ENCODE measurements at regions not wholly inside any gene's neighbourhood (a gene's known extent, or its start where the extent isn't known, plus 50 kb on each side); places are given as distances from the start of the nearest gene placed in this dataset.
"Not testable (repeated sequence)": the region's sequence is repeated elsewhere in the genome, so short reads cannot be mapped to it uniquely, and the experiment has no call there.

DNA sequence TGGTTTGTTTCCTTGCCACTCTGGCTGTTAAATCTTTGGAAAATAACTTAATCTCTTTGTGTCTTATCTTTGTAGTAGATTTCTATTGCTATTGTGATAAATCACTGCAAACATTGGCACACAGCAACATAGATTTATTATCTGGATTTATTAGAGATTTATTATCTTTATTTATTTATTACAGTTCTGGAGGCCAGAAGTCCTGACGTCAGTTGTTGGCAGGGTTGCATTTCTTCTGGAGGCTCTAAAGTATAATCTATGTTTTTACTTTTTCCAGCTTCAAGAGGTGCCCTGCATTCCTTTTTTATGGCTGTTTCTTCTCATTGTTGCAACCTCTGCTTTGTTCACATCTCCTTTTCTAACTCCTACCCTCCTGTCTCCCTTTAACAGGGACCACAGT, 542.8 kb downstream of the GRXCR1 start:
- DNase-seq (ENCODE audit: low spot score) = no peak

DNA sequence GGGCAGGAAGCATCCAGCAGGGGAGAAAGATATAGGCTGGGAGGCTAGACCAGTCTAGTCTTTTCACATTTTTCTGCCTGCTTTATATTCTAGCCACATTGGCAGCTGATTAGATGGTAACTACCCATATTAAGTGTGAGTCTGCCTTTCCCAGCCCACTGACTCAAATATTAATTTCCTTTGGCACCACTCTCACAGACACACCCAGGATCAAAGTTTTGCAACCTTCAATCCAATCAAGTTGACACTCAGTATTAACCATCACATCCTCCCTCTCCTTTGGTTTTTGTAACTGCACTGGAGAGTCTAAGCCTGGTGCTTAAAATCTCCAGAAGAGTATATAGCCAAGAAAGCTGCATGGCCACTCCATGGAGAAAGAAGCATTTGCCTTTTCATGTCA, 560.4 kb downstream of the GRXCR1 start:
- DNase-seq (ENCODE audit: low spot score) = no peak

DNA sequence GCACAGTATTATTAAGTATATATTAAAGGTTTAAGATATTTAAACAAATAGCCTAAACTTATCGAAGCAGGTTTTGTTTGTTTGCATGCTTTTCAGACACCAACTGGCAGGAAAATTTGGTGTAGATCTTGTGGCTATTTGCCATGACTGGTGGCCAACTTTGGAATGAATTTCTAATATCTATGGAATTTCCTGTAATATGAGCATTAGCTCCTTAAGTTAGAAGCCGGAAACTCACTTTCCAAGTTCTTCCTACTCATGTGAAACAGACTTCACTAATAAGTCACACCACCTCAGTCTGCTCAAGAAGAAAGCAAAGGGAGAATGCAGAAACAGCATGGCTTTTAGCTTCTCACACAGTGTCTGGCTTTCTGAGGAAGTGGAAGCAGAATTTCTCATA, 563.9 kb downstream of the GRXCR1 start:
- no peak for DNase-seq (ENCODE audit: low spot score)

DNA sequence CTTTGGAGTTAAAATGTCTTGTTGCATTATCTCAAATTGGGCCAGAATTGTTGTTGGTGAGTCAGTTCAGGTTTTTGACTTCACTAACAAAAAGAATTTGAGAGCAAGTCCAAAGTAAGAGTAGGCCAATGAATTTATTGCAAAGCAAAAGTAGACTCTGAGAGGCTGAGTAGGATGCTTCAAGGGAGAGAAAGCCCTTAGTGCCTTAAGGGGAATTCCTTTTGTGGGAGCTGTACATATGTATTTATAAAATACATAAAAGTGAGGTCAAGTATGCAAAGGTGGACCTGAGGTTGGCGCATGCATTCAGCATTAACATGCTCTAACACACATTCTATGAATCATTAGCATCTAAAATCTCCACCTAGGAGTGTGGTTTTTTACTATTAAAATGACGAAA, 565.4 kb downstream of the GRXCR1 start:
- DNase-seq (ENCODE audit: low spot score) = no peak

DNA sequence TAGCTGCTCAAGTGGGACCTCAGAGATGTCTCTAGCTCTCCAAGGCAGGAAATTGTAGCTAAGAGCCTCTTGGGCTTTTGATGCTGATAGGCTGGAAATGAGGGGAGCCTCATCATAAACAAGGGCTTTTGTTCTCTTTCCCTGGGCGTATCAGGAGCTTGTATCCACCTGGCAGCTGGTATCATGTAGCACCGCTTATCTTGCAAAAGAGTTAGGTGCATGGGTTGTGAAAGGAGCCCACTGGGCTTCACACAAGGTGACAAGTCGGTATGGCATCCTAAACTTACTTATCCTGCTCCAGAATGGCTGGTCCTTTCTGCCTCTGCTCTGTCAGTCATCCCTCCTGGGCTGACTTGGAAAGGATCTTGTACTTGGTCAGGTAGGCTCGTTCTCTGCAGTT, 565.8 kb downstream of the GRXCR1 start:
- DNase-seq (ENCODE audit: low spot score) = no peak

DNA sequence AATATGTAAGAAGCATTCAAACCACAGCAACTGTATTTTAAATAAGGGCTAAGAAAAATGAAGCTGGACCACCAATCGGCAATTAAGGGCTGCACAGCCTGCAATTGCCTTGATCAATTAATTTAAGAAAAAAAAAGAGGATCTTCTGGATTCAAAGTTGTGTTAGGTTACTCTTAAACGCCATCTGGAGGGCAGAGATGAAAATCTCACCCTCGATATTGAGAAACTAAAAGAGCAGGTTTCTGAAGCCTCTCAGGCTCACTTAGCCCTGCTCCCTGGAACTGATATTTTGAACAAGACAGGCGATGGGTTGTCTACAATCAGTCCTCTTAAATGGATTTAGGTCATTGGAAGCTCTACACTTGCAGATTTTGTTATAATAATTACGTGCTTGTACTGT, 579.4 kb downstream of the GRXCR1 start:
- DNase-seq (ENCODE audit: low spot score) = no peak

DNA sequence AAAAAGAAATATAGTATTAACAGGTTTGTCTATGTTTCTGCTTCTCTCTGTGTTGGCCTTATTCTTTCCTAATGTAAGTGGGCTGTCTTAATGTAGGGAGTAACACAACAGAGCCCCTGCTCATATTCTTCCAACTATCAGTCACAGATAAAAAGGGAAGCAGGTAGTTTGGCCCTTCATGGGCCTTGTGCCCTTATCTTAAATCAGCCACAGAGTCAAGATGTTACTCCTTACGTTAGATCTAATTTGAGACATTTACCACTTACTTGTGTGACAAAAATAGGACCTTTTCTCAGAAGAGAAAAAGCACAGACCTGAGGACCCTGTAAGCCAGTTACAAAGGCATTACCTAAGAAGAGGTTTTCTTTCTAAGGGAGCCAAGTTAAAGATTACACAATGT, 589.0 kb downstream of the GRXCR1 start:
- DNase-seq (ENCODE audit: low spot score) = no peak

DNA sequence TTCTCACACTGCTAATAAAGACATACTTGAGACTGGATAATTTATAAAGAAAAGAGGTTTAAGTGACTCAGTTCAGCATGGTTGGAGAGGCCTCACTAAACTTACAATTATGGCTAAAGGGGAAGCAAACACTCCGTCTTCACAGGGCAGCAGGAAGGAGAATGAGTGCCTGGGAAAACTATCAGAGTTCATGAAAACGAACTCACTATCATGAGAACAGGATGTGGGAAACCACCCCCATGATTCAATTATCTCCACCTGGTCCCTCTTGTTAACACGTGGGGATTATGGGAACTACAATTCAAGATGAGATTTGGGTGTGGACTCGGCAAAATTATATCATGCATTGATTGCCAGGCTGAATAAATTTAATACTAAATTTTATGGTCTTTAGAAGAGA, 592.7 kb downstream of the GRXCR1 start:
- no peak for DNase-seq (ENCODE audit: low spot score)

DNA sequence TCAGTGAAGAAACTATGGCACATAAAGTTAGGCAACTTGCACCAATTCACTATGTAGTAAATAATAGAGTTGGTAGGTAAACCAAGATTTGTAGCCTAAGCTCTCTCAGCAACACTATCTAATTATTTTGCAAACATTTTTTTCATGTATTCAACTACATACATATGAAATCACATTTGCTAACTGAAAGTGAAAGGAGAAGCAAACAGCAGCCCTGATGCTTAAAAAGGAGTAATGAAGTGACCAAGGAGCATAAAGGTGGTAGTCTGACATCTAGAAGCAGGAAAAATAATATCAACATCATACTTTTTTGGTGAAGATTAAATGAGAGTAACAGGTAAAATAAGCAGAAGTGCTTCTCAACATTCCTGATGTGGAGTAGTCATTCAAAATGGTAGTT, 603.7 kb downstream of the GRXCR1 start:
- DNase-seq (ENCODE audit: low spot score) = no peak

DNA sequence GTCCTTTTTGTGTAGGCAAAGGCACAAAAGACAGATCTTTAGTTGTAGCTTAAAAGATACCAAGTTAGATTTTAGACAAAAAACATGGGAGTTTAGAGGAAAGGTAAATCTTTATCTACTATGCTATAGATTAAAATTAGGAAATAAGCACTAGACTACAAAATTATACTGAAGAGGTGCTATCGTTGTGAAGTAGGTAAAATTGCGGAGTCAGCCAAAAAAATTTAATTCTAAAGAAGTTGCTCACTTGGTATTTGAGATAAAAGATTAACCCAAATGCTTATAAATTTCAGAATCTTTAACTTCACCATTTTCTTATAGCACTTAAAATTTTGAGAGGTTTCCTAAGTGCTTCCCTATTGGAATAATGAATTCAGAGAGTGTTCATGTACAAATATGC, 604.1 kb downstream of the GRXCR1 start:
- DNase-seq (ENCODE audit: low spot score) = no peak

DNA sequence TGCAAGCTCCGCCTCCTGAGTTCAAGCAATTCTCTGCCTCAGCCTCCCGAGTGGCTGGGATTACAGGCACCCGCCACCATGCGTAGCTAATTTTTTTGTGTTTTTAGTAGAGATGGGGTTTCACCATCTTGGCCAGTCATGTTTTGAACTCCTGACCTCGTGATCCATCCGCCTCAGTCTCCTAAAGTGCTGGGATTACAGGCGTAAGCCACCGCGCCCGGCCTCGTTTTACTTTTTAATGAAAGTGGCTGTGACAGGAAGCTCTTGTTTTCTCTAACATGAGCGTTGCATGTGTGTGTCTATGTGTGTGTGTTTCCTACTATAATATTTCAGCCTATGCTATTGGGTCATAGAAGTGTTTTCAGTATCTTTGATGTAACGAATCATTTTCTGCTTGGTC, 613.3 kb downstream of the GRXCR1 start:
- not testable (repeated sequence) for DNase-seq (ENCODE audit: low spot score)

DNA sequence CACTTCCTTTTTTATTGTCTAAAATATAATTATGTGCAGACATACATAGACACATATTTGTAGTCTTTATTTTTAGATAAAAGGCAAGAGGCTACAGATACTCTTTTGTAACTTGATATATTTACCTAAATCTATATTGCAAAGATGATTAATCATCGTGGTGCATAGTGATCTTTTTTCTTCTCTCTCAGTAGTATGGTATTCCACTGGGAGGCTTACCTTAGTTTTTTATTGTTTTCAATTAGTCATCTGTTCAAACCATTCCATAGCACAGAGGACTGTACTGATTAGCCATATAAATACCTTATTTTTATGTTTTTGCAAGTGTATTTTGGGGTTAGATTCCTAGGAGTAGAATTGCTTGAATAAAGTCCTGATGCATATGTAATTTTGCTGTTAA, 619.7 kb downstream of the GRXCR1 start:
- DNase-seq (ENCODE audit: low spot score) = no peak

DNA sequence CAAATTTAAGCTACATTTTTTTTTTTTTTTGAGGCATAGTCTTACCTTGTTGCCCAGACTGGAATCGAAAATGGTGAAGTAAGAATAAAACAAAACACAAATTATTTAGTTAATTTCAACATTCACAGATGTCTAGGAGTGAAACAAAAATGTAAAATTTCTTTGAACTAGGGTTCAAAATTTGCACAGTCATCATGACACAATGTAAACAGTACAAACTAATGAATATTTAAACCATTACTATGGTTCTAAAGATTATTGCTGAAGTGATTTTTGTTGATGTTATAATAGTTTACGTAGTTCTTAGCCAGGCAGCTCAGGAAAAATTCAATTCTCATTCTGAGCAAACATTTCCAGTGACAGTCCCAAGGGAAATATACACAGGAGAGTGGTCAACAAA, 633.1 kb downstream of the GRXCR1 start:
- DNase-seq (ENCODE audit: low spot score) = no peak

DNA sequence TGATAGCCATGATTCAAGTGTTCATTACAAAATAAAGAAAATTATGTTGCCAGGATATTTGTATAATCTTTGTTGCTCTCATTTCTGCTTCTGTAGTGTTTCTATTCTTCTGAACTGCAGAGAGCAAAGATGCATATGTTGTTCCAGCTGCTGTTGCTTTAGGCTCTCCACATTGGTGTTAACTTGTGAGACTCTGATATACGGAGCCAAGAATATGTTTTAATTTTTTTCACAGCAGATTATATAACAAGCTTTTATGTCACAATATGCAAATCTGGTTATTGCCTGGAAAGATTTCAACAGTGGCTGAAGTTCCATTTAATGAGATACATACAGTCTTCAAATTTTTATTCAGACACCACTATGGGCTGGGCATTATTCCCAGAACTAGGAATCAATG, 655.0 kb downstream of the GRXCR1 start:
- DNase-seq (ENCODE audit: low spot score) = no peak

DNA sequence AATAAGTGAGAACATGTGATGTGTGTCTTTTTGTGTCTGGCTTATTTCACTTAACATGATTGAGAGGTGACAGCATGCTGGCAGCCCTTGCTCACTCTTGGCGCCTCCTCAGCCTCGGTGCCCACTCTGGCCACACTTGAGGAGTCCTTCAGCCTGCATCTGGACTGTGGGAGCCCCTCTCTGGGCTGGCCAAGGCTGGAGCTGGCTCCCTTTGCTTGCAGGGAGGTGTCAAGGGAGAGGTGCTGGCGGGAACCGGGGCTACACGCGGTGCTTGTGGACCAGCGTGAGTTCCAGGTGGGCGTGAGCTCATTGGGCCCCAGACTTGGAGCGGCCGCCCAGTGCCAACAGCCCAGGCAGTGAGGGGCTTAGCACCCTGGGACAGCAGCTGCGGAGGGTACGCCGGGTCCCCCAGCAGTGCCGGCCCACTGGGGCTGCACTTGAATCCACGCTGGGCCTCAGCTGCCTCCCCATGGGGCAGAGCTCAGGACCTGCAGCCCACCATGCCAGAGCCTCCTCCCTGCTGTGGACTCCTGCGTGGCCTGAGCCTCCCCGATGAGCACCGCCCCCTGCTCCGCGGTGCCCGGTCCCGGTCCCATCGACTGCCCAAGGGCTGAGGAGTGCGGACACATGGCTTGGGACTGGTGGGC, 658.6 kb downstream of the GRXCR1 start:
- DNase-seq (ENCODE audit: low spot score) = no peak

DNA sequence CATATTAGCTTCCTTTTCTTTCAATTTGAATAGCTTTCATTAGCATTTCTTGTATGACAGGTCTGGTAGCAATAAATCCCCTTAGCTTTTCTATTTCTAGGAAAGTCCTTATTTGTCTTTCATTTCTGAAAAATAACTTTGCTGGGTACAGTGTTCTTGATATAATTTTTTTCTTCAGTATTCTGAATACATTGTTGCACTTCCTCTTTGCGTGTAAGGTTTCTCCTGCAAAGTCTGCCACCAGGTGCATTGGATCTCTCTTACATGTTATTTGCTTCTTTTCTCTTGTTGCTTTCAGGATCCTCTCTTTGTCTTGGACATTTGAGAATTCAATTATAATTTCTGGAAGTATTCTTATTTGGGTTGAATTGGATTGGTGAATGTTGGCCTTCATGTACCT, 663.7 kb downstream of the GRXCR1 start:
- DNase-seq (ENCODE audit: low spot score) = no peak

DNA sequence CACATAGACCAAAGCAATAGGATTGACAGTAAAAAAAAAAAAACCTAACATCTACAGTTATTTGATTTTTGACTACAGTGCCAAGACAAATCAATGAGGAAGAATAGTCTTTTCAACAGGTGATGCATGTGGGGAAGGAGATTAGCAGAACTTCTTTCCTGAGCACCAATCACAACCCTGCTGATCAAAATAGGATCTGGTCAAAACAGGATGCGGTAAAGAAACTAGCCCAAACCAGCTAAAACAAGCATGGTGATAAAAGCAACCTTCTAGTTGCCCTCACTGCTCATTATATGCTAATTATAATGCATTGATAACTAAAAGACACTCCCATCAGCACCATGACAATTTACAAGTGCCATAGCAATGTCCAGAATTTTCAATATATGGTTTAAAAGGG, 667.5 kb downstream of the GRXCR1 start:
- DNase-seq (ENCODE audit: low spot score) = no peak

DNA sequence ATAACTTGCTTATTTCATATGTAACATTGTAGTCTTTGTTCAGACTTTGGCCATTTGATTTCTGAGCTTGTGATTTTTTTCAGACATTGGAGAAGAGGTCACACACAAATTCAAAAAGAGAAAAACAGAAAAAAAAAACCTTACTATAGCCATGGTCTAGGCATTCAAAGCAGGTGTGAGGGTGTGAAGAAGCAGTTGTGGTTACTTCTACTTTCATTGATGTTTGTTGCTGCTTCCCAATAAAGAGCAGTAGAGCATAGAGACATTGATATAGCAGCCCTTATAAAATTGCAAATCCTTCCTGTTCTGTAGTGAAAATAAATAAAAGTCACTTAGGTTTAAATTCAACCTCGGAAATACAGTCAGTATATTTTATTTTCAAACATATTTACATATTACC, 671.6 kb downstream of the GRXCR1 start:
- no peak for DNase-seq (ENCODE audit: low spot score)

DNA sequence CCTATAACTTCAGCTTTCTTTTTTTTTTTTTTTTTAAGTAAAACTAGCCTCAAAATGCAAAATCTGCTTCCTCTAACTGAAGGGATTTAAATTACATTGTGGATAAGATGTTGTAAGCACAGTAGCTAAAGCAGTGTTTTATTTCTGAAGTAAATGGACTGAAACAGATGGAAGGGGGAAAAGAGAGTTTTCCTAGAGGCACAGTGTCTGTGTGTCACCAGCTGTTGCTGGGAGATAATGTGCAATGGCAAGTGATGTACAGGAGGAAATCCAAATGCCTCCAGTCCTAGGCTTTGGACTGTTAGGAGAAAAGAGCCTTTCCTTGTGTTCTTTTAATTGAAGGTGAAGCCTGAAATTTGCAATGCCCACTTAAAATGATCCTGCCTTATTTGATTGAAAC, 672.1 kb downstream of the GRXCR1 start:
- DNase-seq (ENCODE audit: low spot score) = no peak

DNA sequence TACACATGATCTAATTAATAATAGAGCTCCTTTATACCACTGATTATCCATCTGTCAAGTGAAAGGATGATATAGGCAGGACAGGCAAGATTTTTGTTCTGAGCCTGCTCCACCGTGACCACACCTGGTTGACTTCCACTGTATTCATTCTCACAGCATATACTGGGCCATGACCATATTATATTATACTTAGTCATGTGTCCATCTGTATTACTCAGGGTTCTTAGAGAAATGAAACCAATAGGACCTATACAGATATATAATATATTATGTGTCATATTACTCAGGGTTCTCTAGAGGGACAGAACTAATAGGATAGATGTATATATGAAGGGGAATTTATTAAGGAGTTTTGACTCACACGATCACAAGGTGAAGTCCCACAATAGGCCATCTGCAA, 675.1 kb downstream of the GRXCR1 start:
- DNase-seq (ENCODE audit: low spot score) = no peak

DNA sequence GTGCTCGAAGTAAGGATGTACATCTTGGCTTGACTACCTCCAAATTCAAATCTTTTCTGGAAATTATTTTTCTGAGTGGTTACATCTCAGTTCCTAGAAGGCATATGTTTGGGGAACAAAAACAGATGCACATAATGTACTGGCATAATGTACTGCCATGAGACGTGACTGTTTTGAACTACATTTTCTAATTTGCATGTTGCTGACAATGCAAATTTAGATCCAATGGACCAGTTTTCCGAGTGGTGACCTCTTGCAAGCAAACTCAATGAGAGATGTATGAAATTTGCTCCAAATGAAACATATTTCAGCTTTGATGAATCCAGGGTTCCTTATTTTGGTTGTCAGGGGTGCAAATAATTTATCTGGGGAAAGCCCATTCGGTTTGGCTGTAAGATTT, 694.3 kb downstream of the GRXCR1 start:
- no peak for DNase-seq (ENCODE audit: low spot score)

DNA sequence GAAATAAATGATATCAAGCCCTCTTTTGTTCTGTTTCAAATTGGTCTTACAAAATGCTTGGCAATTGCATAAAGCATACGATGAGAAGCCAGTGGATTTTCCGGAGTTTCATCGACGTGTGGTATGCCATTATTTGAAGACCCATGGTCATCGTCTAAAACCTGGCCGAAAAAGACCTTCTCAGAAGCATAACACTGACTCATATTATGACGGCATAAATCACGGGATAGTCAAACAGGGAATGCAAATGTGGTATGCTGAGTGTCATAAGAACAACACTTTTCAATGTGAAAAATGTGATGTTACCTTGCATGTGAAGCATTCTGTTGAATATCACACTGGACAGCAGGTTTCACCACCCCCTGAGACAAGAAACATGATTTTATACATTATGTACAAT, 695.2 kb downstream of the GRXCR1 start:
- DNase-seq (ENCODE audit: low spot score) = no peak

DNA sequence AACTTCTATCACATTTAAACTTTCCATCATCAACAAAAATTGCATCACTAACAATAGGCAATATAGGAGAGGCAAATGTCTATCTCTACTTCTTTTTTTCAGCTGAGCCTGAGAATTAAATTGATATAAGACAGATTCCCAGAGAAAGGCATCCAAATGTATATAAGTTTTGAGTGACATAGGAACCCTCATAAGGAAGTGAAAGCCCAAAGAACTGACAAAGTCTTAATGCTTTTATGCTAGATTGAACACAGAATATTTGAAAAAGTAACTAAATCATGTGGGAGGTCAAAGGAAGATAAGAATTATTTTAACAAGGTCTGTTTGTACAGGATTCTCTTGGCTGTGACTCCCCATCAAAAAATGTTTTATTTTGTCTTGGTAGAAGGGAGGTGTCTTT, 714.9 kb downstream of the GRXCR1 start:
- DNase-seq (ENCODE audit: low spot score) = no peak

DNA sequence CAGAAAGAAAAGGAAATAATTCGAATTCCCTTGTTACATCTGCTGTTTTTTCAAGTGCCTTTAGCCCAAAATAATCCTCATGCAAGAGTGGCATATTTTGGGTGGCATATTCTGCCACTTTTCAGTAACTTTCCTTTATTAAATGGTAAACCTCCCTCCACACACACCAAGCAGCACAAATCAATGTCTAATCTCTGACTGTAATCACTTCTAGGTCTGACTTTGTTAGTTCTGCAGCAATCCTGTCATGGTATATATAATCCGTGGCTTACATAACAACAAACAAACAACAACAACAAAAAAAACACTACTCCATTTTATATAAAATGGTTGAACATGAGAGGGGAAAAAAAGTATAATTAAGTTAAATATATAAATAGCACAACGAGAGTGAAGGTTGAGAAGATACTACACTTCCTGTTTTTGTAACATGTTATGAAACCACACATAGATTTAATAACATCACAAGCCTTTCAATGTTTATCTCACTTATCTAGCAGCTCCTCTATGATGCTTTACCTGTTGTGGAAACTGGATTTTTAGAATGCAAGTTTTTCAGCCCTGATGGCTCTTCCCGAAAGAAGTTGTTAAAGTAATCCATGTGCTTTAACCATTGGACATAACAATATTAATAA, 715.4 kb downstream of the GRXCR1 start:
- DNase-seq (ENCODE audit: low spot score) = no peak

Data from SW480 (cell line).